HepG2 (cell line): ENCODE measurements at regions not wholly inside any gene's neighbourhood (a gene's known extent, or its start where the extent isn't known, plus 50 kb on each side); places are given as distances from the start of the nearest gene placed in this dataset.

ENCODE experiments used
- ATAC-seq: fragments of 200-7000 bp; cut with Tn5 transposase; 3 replicates; pipeline ENCODE4 v1.9.1; 2020; ENCODE audit warnings: mild to moderate bottlenecking, moderate library complexity
- BruUV-seq: library from RNA; stranded (reverse); fragments of 400-500 nt; replicated peaks from 2 replicates; lab custom pipeline; 2021; lab: Mats Ljungman, UMichigan
- CTCF ChIA-PET: fragments of 300-600 bp; formaldehyde crosslinking; extraction: SDS; loops from one replicate; lab custom pipeline; 2021; ENCODE audit warnings: low total read pairs, inconsistent platforms, low intra/inter-chr PET ratio; lab: Yijun Ruan, JAX
- POLR2A ChIA-PET: fragments of 350-600 bp; sonication (Branson Sonifier 250); formaldehyde crosslinking; loops from one replicate; lab custom pipeline; 2020; ENCODE audit warnings: antibody characterized with exemption, inconsistent platforms; lab: Yijun Ruan, JAX
- DNase-seq: peaks from one replicate; pipeline ENCODE4 v3.0.0-alpha.2; 2015; ENCODE audit warnings: low spot score
- FAIRE-seq: peaks from 3 replicates; lab custom pipeline; 2011; peaks lifted over from hg19 to GRCh38; lab: Jason Lieb, UNC
- H2AFZ ChIP-seq: one replicate; pipeline ENCODE4 v1.6.1; 2011; ENCODE audit warnings: low read length, inconsistent platforms
- H3K27ac ChIP-seq: fragments of 300-600 bp; 3 replicates; pipeline ENCODE4 v1.8.0; 2011; ENCODE audit warnings: mixed run types, mild to moderate bottlenecking, mixed read lengths, low read length, inconsistent platforms; ENCODE audit not compliant: insufficient read depth; ENCODE audit errors: extremely low read length
- H3K27me3 ChIP-seq, 2 experiments: fragments of 200-600 bp in 1 of 2; 2 replicates in 1 of 2; 3 replicates in 1 of 2; pipeline versions ENCODE4 v1.6.0 to v1.8.0; 2011; ENCODE audit warnings: low read length in 2 of 2, mild to moderate bottlenecking in 2 of 2, moderate library complexity in 2 of 2, inconsistent platforms in 1 of 2; ENCODE audit not compliant: insufficient read depth in 2 of 2, control insufficient read depth in 1 of 2
- H3K36me3 ChIP-seq, 2 experiments: fragments of 200-600 bp in 1 of 2; replicated peaks in 1 of 2; 2 replicates in 1 of 2; 3 replicates in 1 of 2; pipeline versions ENCODE4 v1.5.1 to v1.8.0; 2011; ENCODE audit warnings: low read length in 2 of 2, inconsistent platforms in 1 of 2; ENCODE audit not compliant: insufficient read depth in 2 of 2, control insufficient read depth in 1 of 2
- H3K4me1 ChIP-seq: 2 replicates; pipeline ENCODE4 v1.5.1; 2012; ENCODE audit warnings: low read length, inconsistent platforms; ENCODE audit not compliant: insufficient read depth
- H3K4me2 ChIP-seq: 2 replicates; pipeline ENCODE4 v1.6.0; 2011; ENCODE audit warnings: low read depth, low read length, inconsistent platforms
- H3K4me3 ChIP-seq, 3 experiments: fragments of 200-600 bp in 1 of 3; sonication (generic), shearing (Covaris generic) in 1 of 3; replicated peaks in 1 of 3; 2 replicates each; pipeline ENCODE4 v1.5.1; 2011 to 2016; ENCODE audit warnings: low read length in 3 of 3, inconsistent platforms in 2 of 3, low read depth in 2 of 3, mild to moderate bottlenecking in 2 of 3, control low read depth in 1 of 3, mixed read lengths in 1 of 3; ENCODE audit not compliant: insufficient read depth in 1 of 3
- H3K79me2 ChIP-seq: one replicate; pipeline ENCODE4 v1.6.1; 2011; ENCODE audit warnings: low read length, inconsistent platforms; ENCODE audit not compliant: insufficient read depth
- H3K9ac ChIP-seq: 2 replicates; pipeline ENCODE4 v1.6.0; 2011; ENCODE audit warnings: mild to moderate bottlenecking, low read depth, low read length, inconsistent platforms; ENCODE audit not compliant: insufficient read depth
- H3K9me3 ChIP-seq: 2 replicates; pipeline ENCODE4 v1.5.1; 2012; ENCODE audit warnings: mild to moderate bottlenecking, low read length
- H4K20me1 ChIP-seq: 2 replicates; pipeline ENCODE4 v1.6.0; 2011; ENCODE audit warnings: inconsistent platforms, mild to moderate bottlenecking, low read length, moderate library complexity; ENCODE audit not compliant: insufficient read depth
- DNMT1 ChIP-seq: sonication (generic); formaldehyde crosslinking; IDR thresholded peaks from 2 replicates; pipeline ENCODE4 v1.5.1; 2020; ENCODE audit warnings: mild to moderate bottlenecking, missing genetic modification reagents
- FOXA1 ChIP-seq, 2 experiments: fragments of 450-650 bp in 1 of 2; sonication (generic) in 1 of 2; formaldehyde crosslinking in 1 of 2; IDR thresholded peaks; 2 replicates each; pipeline versions ENCODE4 v1.4.0 to v1.6.1; 2016 to 2020; ENCODE audit warnings: missing genetic modification reagents in 1 of 2
- GLMP ChIP-seq: sonication (generic); formaldehyde crosslinking; IDR thresholded peaks from 2 replicates; pipeline ENCODE4 v1.9.0; 2021; ENCODE audit warnings: missing genetic modification reagents, mild to moderate bottlenecking, borderline replicate concordance
- MTA1 ChIP-seq: sonication (generic); formaldehyde crosslinking; IDR thresholded peaks from 2 replicates; pipeline ENCODE4 v1.4.0; 2020; ENCODE audit warnings: missing genetic modification reagents, mild to moderate bottlenecking, borderline replicate concordance
- PHF5A ChIP-seq: IDR thresholded peaks from one replicate; pipeline ENCODE4 v1.6.1; 2018; ENCODE audit warnings: low read depth, missing genetic modification reagents; ENCODE audit not compliant: unreplicated experiment
- POGZ ChIP-seq: sonication (generic); formaldehyde crosslinking; IDR thresholded peaks from 2 replicates; pipeline ENCODE4 v1.4.0; 2020; ENCODE audit warnings: mild to moderate bottlenecking, missing genetic modification reagents
- RXRB ChIP-seq: IDR thresholded peaks from 2 replicates; pipeline ENCODE4 v1.6.1; 2016; ENCODE audit warnings: borderline replicate concordance, missing genetic modification reagents, missing compliant biosample characterization
- SETDB1 ChIP-seq: sonication (generic); formaldehyde crosslinking; IDR thresholded peaks from 2 replicates; pipeline ENCODE4 v1.5.1; 2020; ENCODE audit warnings: missing genetic modification reagents, mild to moderate bottlenecking, borderline replicate concordance
- SP140L ChIP-seq: sonication (generic); formaldehyde crosslinking; IDR thresholded peaks from 2 replicates; pipeline ENCODE4 v1.4.0; 2020; ENCODE audit warnings: missing genetic modification reagents, borderline replicate concordance
- TCF7L2 ChIP-seq: IDR thresholded peaks from 2 replicates; pipeline ENCODE4 v1.6.1; 2011; ENCODE audit warnings: mild to moderate bottlenecking, low read depth, low read length, moderate library complexity
- ZFP41 ChIP-seq: sonication (generic); formaldehyde crosslinking; IDR thresholded peaks from 2 replicates; pipeline ENCODE4 v1.4.0; 2020; ENCODE audit warnings: mild to moderate bottlenecking, missing genetic modification reagents, borderline replicate concordance
- ZNF232 ChIP-seq: sonication (generic); formaldehyde crosslinking; IDR thresholded peaks from 2 replicates; pipeline ENCODE4 v1.4.0; 2020; ENCODE audit warnings: missing genetic modification reagents, borderline replicate concordance
- ZNF354B ChIP-seq: sonication (generic); formaldehyde crosslinking; IDR thresholded peaks from 2 replicates; pipeline ENCODE4 v1.8.0; 2022; ENCODE audit warnings: mild to moderate bottlenecking, missing genetic modification reagents
- ZNF552 ChIP-seq: sonication (generic); formaldehyde crosslinking; IDR thresholded peaks from 2 replicates; pipeline ENCODE4 v1.9.0; 2022; ENCODE audit warnings: missing genetic modification reagents, mild to moderate bottlenecking, borderline replicate concordance
- ZSCAN12 ChIP-seq: sonication (generic); formaldehyde crosslinking; IDR thresholded peaks from 2 replicates; pipeline ENCODE4 v1.9.0; 2021; ENCODE audit warnings: mild to moderate bottlenecking, missing genetic modification reagents
- WGBS: methylation state at CpG from one replicate; pipeline ENCODE4 v1.1.6; 2017; ENCODE audit warnings: low lambda C conversion rate; 5-methylcytosine and 5-hydroxymethylcytosine counted together
- in situ Hi-C: cut with HindIII; loops from 2 replicates; pipeline ENCODE4 v1.10.0; 2017; ENCODE audit warnings: low pct_unique_long_range_greater_than_20kb; ENCODE audit not compliant: extremely low pct_ligation_motif_present
- intact Hi-C: fragments of 100-400 bp; cut with micrococcal nuclease; formaldehyde crosslinking; loops from one replicate; pipeline ENCODE4 v1.10.0; 2022; ENCODE audit not compliant: unreplicated experiment
- TF ChIP-seq, protein P1 (sequence below): sonication (generic); formaldehyde crosslinking; IDR thresholded peaks from 2 replicates; pipeline ENCODE4 v1.5.1; 2020; ENCODE audit warnings: mild to moderate bottlenecking, missing genetic modification reagents, moderate library complexity
- TF ChIP-seq, protein P2 (sequence below): sonication (generic); formaldehyde crosslinking; IDR thresholded peaks from 2 replicates; pipeline ENCODE4 v1.5.0; 2020; ENCODE audit warnings: missing genetic modification reagents, mild to moderate bottlenecking, borderline replicate concordance

DNA sequence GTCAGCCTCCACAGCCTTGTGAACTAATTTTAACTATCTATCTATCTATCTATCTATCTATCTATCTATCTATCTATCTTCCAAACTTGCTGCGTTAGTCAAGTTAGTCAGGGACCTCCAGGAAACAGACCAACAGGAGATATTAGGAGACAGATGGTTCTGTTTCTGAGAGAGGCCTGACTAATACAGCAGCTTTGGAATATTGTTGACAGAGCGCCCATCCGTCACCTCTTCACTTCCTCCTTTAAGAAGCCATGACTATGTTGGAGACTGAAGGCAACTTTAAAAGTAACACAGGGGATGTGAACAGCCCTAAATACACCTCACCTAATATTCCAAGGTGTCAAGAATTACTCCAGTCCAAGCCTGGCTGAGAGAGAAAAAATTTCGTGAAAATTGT is 280.9 kb upstream of the IGFBP3 start:
- intact Hi-C loops (no loop called here), in situ Hi-C loops (no loop called here)
- no peak overlapping the region for H3K4me3 ChIP-seq
- H3K4me1 ChIP-seq: no peaks in the 10 kb centered on the region
- POLR2A ChIA-PET: no interaction called here
- FAIRE-seq (no peak), DNase-seq (no peak), ATAC-seq (no peak)
- CTCF ChIA-PET: no interaction called here
- H3K27ac ChIP-seq: no peak overlapping the region
- BruUV-seq: no TSS peak
- H4K20me1 ChIP-seq: no peaks in the 10 kb centered on the region
- no peaks in the 10 kb centered on the region for H3K27me3 ChIP-seq
- H3K36me3 ChIP-seq: no peaks in the 10 kb centered on the region
- WGBS: 45% methylated on average over 4 of the region's 4 CpGs
- no peaks in the 10 kb centered on the region for H3K9me3 ChIP-seq
- H3K9ac ChIP-seq: no peak overlapping the region
- no peak overlapping the region for H2AFZ ChIP-seq
- H3K79me2 ChIP-seq: no peaks in the 10 kb centered on the region
- no peak overlapping the region for H3K4me2 ChIP-seq
- TF ChIP-seq, protein P1, sequence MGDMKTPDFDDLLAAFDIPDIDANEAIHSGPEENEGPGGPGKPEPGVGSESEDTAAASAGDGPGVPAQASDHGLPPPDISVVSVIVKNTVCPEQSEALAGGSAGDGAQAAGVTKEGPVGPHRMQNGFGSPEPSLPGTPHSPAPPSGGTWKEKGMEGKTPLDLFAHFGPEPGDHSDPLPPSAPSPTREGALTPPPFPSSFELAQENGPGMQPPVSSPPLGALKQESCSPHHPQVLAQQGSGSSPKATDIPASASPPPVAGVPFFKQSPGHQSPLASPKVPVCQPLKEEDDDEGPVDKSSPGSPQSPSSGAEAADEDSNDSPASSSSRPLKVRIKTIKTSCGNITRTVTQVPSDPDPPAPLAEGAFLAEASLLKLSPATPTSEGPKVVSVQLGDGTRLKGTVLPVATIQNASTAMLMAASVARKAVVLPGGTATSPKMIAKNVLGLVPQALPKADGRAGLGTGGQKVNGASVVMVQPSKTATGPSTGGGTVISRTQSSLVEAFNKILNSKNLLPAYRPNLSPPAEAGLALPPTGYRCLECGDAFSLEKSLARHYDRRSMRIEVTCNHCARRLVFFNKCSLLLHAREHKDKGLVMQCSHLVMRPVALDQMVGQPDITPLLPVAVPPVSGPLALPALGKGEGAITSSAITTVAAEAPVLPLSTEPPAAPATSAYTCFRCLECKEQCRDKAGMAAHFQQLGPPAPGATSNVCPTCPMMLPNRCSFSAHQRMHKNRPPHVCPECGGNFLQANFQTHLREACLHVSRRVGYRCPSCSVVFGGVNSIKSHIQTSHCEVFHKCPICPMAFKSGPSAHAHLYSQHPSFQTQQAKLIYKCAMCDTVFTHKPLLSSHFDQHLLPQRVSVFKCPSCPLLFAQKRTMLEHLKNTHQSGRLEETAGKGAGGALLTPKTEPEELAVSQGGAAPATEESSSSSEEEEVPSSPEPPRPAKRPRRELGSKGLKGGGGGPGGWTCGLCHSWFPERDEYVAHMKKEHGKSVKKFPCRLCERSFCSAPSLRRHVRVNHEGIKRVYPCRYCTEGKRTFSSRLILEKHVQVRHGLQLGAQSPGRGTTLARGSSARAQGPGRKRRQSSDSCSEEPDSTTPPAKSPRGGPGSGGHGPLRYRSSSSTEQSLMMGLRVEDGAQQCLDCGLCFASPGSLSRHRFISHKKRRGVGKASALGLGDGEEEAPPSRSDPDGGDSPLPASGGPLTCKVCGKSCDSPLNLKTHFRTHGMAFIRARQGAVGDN (CRISPR knock-in tag): no peak
- TF ChIP-seq PHF5A (CRISPR knock-in tag) (no peak), POGZ (CRISPR knock-in tag) (no peak), ZSCAN12 (CRISPR knock-in tag) (no peak), RXRB (no peak), MTA1 (CRISPR knock-in tag) (no peak), ZNF354B (no peak), ZNF552 (no peak), TCF7L2 (no peak), FOXA1 (IDR thresholded peaks at IDR 0.05) (no peak), FOXA1 (CRISPR knock-in tag; IDR thresholded peaks at IDR 0.05) (no peak), ZFP41 (no peak), SP140L (CRISPR knock-in tag) (no peak), SETDB1 (CRISPR knock-in tag) (no peak), DNMT1 (no peak), ZNF232 (CRISPR knock-in tag) (no peak), GLMP (no peak)
- TF ChIP-seq, protein P2, sequence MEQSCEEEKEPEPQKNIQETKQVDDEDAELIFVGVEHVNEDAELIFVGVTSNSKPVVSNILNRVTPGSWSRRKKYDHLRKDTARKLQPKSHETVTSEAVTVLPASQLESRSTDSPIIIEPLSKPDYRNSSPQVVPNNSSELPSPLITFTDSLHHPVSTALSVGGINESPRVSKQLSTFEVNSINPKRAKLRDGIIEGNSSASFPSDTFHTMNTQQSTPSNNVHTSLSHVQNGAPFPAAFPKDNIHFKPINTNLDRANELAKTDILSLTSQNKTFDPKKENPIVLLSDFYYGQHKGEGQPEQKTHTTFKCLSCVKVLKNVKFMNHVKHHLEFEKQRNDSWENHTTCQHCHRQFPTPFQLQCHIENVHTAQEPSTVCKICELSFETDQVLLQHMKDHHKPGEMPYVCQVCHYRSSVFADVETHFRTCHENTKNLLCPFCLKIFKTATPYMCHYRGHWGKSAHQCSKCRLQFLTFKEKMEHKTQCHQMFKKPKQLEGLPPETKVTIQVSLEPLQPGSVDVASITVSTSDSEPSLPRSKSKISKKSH (CRISPR knock-in tag): no peak
